HG03520 (cell line): ENCODE measurements at regions not wholly inside any gene's neighbourhood (a gene's known extent, or its start where the extent isn't known, plus 50 kb on each side); places are given as distances from the start of the nearest gene placed in this dataset.

Source experiments
- ATAC-seq: cut with Tn5 transposase; IDR thresholded peaks from one replicate; pipeline ENCODE4 v1.9.1; 2021; ENCODE audit warnings: mild to moderate bottlenecking, moderate library complexity; ENCODE audit not compliant: unreplicated experiment

DNA sequence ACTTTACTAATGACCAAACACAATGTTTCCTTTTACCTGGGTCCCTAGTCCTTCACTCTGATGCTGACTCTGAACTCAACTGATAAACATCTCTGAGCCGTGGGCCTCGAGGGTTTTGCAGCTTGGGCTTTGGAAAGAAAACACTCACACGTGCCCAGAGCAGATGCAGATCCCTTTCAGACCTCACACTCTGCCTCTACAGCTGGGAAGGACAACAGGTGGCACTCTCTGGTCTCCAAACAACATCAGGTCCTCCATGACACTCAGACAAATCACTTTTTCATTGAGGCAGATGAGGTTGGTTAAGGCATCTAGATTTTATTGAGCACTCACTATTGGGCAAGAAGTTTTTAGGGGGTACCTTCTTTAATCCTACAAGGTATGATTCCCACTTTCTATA is 64.7 kb upstream of the NTRK3 start:
- ATAC-seq = no peak

- ATAC-seq = no peak
These were observed 60.0 kb upstream of the NTRK3 start for GRCh38 chr15:88316586-88316985.

DNA sequence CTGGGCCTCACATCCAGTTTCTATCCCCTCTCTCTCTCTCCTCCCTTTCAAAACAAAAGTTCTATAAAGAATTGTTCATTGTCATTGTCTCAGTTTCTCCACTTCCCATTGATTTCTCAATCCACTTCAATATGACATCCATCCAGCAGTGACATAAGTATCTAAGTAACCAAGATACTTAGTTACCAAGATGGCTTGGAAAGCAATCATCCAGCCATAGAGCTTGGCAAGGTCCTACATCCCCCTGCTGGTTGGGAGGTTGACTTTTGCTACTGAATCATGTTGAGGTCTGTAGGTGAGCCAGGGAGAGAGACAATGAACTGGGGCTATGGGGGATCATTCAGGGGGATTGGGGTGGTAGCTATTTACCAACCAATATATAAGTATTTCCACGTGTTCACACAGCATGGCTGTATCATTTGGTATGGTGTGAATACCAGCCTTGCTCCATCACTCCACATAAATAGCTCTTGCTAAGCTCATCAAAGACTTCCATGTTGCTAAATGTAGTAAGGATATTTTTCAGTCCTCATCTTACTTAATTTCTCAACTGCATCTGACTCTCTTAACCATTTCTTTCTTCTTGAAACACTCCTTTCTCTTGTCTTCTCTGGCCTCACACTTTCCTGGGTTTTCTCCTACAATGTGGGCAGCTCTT is 58.8 kb upstream of the NTRK3 start:
- no peak for ATAC-seq

DNA sequence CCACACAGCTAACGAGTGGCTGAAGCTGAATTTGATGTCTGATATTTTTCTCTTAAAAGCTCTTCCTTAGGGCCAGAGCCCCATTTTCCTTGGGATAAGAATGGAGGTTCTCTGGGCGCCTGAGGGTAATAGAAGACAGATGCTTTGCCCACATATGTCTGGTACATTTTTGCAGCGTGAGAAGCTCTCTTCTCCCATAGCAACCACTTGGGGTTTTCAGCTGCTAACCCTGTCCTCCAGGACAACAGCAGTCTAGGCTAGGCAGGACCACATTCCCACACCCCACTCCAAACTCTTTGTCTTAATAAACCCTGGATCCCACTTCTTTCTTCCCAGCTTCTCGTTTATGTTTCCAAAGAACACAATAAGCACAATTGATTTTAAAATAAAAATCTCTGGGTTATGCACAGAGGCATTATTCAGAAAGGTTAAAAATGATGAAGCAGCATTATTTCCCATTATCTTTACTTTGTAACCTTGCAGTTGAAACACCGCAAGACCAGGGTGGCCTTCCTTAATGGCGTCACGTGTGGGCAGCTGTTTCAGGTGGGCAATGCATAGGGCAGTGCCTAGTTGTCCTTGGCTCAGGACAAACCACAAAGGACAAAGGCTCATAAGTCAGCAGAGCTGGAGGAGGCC is 56.5 kb upstream of the NTRK3 start:
- no peak for ATAC-seq

DNA sequence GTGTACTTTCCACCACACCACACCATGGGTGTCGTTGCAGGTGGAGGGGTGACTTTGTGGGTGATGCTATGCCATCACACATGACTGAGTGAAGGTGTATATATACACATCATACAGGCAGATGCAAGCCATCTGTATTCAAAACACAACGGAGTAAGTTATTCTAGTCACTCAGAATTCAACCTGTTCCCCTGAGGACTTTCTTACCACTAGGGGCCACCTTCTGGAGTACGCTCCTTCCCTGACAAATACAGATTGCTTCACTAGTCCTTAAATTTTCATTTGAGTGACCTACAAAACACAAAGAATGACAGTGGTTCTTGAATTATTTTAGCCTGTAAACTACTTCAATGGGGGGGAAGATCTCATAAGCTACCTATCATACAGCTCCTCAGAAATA is 52.8 kb upstream of the NTRK3 start:
- ATAC-seq = no peak

DNA sequence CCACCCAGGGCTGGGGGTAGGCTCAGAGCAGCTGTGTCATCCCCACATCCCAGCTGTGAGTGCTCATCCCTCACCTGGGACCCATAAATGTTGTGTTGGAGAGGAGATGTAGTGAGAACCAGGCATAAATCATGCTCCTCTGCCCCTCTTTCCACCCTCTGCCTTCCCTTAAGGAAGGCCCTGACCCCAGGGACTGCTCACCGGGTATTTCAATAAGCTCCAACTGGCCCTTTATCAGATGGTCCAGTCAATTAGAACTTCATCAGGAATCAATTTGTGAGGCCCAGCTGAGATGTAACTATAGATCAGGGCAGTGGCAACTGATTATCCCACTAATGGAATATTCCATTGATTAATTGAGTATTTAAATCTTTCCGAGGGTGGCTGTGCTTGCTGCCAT is 50.8 kb upstream of the NTRK3 start:
- ATAC-seq = no peak
